ENCODE measurements at regions not wholly inside any gene's neighbourhood (a gene's known extent, or its start where the extent isn't known, plus 50 kb on each side); places are given as distances from the start of the nearest gene placed in this dataset.

DNA sequence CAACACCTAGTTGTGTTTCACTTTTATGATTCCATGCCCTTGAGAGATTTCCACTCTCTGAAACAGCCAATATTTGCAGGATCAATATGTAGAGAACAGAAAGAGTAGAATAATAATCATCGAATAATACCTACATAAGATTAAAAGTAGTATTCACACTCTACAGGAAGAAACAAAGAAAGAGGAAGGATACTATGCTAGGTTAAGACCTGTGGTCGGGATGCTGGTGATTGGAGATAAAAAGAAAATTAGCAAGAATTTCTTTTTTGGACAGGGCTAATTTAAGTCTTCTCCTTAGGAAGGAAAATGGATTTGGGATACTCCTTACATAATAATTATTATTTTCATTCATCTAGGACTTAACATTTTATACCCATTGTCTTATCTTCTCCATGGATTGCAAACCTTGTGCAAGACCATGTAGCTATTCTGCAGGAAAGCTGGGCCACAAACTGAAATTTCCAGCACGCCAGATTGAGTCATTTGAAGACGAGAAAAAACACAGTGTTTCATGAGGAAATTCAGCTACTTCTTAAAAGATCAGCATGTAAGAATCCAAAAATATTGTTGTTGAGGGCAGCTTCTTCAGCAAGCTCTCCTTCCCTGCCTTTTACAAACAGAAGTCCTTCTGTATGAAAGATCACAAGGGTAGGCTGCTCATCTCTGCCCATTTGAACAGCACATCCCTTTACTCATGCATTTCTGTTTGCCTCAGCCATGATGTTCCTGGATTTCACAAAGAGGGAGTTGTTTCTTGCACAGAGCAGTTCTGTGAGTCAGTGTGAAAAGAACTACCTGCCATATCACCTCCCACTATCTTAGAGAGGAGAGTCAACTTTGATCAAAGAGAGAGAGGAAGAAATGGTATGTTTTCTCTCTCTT lies 90.7 kb downstream of the FAM76B start:
- Histone ChIP-seq H3K27ac (peak overlapping the region; percentile 1), H3K9me3 (no peaks in the 10 kb centered on the region), H3K27me3 (no peaks in the 10 kb centered on the region), H3K36me3 (no peaks in the 10 kb centered on the region), H3K4me3 (no peak overlapping the region), H3K4me1 (peaks cover 19% of the 10 kb centered on the region)
- intact Hi-C loops (cut with DNase I): no loop called here
- ATAC-seq: no peak
- DNase-seq: no peak
- TF ChIP-seq, protein P1, sequence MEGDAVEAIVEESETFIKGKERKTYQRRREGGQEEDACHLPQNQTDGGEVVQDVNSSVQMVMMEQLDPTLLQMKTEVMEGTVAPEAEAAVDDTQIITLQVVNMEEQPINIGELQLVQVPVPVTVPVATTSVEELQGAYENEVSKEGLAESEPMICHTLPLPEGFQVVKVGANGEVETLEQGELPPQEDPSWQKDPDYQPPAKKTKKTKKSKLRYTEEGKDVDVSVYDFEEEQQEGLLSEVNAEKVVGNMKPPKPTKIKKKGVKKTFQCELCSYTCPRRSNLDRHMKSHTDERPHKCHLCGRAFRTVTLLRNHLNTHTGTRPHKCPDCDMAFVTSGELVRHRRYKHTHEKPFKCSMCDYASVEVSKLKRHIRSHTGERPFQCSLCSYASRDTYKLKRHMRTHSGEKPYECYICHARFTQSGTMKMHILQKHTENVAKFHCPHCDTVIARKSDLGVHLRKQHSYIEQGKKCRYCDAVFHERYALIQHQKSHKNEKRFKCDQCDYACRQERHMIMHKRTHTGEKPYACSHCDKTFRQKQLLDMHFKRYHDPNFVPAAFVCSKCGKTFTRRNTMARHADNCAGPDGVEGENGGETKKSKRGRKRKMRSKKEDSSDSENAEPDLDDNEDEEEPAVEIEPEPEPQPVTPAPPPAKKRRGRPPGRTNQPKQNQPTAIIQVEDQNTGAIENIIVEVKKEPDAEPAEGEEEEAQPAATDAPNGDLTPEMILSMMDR (IDR thresholded peaks at IDR 0.05): no peak

DNA sequence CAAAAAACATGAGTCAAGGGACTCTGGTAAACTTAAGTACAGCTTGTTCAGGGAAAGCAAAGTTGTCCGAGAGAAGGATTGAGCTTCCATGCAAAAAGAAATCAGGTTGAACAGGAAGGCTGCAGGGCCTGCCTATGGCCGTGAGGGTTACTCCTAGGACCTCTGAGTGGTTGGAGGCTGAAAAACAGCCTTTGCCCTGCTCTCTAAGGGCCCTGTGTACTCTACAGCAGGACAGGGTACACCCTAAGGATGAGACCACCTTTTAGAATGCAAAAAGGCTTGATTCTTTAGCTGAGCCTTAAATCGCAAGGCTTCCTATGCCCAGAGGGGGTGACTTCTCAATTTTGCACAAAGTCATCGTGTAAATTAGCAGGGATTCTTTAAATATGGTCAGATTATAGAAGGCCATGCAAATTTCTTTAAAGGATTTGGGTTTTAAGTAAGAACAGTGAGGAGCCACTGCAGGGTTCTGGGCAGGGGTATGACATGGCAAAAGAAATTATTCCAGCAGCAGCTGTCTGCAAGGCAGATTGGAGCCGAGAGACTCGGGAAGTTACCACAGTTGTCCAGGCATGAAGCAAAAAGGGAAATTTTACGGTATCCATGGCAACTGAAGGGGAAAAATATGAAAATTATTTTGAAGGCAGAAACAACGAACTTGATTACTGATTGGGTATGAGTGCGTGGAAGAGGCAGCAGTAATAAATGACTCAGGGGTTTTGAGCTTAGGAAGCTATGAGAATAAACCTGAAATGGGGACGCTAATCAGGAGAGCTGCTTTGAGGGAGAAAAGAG lies 91.8 kb downstream of the FAM76B start:
- ATAC-seq: no peak

DNA sequence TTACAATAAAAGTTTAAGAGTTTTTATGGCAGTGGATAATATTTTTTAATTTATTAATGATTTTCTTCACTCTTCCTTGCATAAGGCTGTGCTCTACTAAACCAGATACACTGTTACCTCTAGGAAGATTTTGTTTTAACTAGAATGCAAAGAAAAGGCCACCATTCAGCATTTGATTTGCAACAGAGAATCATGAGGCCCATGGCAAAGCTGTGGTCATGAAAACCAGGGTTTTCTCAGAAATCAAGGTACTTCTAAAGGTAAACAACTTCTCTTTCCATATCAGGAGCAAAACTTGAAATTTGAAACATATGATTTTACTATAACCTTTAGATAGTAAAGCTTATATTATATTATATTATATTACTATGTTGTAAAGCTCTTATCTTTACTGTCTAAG lies 94.4 kb downstream of the FAM76B start:
- no peaks in the 10 kb centered on the region for H3K27me3 ChIP-seq
- DNase-seq (no peak), ATAC-seq (no peak)
- H3K27ac ChIP-seq: no peak overlapping the region
- H3K4me1 ChIP-seq: peaks cover 7% of the 10 kb centered on the region
- no peaks in the 10 kb centered on the region for H3K9me3 ChIP-seq
- no peaks in the 10 kb centered on the region for H3K36me3 ChIP-seq
- intact Hi-C loops (cut with DNase I): no loop called here
- TF ChIP-seq, protein P1 (IDR thresholded peaks at IDR 0.05): no peak
- H3K4me3 ChIP-seq: no peak overlapping the region

More for the DNA sequence above, 91.8 kb downstream of the FAM76B start:
- no peaks in the 10 kb centered on the region for H3K36me3 ChIP-seq
- no peak for DNase-seq
- H3K9me3 ChIP-seq: no peaks in the 10 kb centered on the region
- peaks cover 9% of the 10 kb centered on the region for H3K4me1 ChIP-seq
- TF ChIP-seq, protein P1 (IDR thresholded peaks at IDR 0.05): no peak
- H3K27me3 ChIP-seq: no peaks in the 10 kb centered on the region
- H3K27ac ChIP-seq: peak overlapping the region; percentile 44
- intact Hi-C loops (cut with DNase I): no loop called here
- no peak overlapping the region for H3K4me3 ChIP-seq

DNA sequence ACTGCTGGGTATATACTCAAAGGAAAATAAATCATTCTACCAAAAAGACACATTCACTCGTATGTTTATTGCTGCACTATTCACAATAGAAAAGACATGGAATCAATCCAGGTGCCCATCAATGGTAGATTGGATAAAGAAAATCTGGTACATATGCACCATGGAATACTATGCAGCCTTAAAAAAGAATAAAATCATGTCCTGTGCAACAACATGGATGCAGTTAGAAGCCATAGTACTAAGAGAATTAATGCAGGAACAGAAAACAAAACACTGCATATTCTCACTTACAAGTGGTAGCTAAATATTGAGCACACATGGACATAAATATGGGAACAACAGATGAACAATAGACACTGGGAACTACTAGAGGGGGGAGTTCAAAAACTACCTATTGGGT lies 96.3 kb downstream of the FAM76B start:
- DNase-seq (no peak), ATAC-seq (no peak)
- TF ChIP-seq, protein P1 (IDR thresholded peaks at IDR 0.05): no peak
- Histone ChIP-seq H3K4me3 (no peak overlapping the region), H3K36me3 (no peaks in the 10 kb centered on the region), H3K9me3 (no peaks in the 10 kb centered on the region), H3K27me3 (no peaks in the 10 kb centered on the region), H3K27ac (no peak overlapping the region), H3K4me1 (peaks cover 7% of the 10 kb centered on the region)
- intact Hi-C loops (cut with DNase I): no loop called here

DNA sequence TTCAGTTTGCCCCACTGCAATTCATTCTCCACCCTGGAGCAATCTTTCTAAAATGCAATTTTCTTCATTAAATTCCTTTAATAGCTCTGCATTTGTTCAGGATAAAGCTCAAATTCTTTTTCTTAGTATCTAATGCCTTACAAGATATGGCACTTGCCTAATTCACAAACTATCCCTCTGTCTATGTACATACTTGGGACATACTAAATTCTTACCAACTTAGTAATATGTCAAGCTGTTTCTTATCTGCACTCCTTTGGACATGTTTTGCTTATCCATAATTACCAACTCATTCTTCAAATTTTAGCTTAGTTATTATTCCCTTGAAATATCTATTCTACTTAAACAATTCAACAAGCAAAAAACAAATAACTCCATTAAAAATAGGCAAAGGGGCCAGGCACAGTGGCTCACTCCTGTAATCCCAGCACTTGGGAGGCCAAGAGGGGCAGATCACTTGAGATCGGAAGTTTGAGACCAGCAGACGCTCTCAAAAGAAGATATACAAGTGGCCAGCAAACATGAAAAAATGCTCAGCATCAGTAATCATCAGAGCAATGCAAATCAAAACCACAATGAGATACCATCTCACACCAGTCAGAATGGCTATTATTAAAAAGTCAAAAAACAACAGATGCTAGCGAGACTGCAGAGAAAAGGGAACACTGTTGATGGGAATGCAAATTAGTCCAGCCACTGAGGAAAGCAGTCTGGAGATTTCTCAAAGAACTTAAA lies 96.9 kb downstream of the FAM76B start:
- no peak for DNase-seq

More for the DNA sequence above, 96.9 kb downstream of the FAM76B start:
- no peaks in the 10 kb centered on the region for H3K27me3 ChIP-seq
- H3K36me3 ChIP-seq: no peaks in the 10 kb centered on the region
- ATAC-seq: no peak
- H3K4me3 ChIP-seq: no peak overlapping the region
- intact Hi-C loops (cut with DNase I): no loop called here
- H3K9me3 ChIP-seq: no peaks in the 10 kb centered on the region
- H3K4me1 ChIP-seq: peaks cover 3% of the 10 kb centered on the region
- TF ChIP-seq, protein P1 (IDR thresholded peaks at IDR 0.05): no peak
- H3K27ac ChIP-seq: no peak overlapping the region

Data from upper lobe of right lung (tissue), 1 donor.